ENCODE measurements at regions not wholly inside any gene's neighbourhood (a gene's known extent, or its start where the extent isn't known, plus 50 kb on each side); places are given as distances from the start of the nearest gene placed in this dataset.

- no peaks in the 10 kb centered on the region for H3K4me1 ChIP-seq (ENCODE audit: control insufficient read depth, insufficient read depth, low read length)
- in situ Hi-C loops (cut with MboI) = loop anchor here (25.0 kb wide), 1 partner anchor 619 kb away; no protein-coding TSS in a partner anchor
- TF ChIP-seq CREB1 (IDR thresholded peaks at IDR 0.05; ENCODE audit: low read depth) (no peak), EP300 (IDR thresholded peaks at IDR 0.05; ENCODE audit: borderline replicate concordance in 1 of 2, control insufficient read depth in 1 of 2, low read depth in 2 of 2, low read length in 2 of 2) (no peak), DPF2 (IDR thresholded peaks at IDR 0.05) (no peak), POLR2A (IDR thresholded peaks at IDR 0.05; ENCODE audit: low read depth, low read length) (no peak), SREBF2 (IDR thresholded peaks at IDR 0.05; ENCODE audit: low read length) (no peak), ZBED1 (IDR thresholded peaks at IDR 0.05; ENCODE audit: borderline replicate concordance) (no peak), KDM1A (IDR thresholded peaks at IDR 0.05; ENCODE audit: borderline replicate concordance) (no peak), ZBTB11 (CRISPR knock-in tag; IDR thresholded peaks at IDR 0.05) (no peak), YBX1 (IDR thresholded peaks at IDR 0.05) (no peak), USF1 (IDR thresholded peaks at IDR 0.05; ENCODE audit: borderline replicate concordance, extremely low read length, insufficient read depth, low read depth, low read length) (no peak), MTA3 (IDR thresholded peaks at IDR 0.05; ENCODE audit: borderline replicate concordance, low read length) (no peak), ZNF217 (IDR thresholded peaks at IDR 0.05) (no peak)
- intact Hi-C loops (cut with micrococcal nuclease; ENCODE audit: unreplicated experiment) = loop anchor here (5.0 to 10.0 kb wide), 2 partner anchors 84 to 132 kb away; no protein-coding TSS in a partner anchor
- no peak overlapping the region for H2AFZ ChIP-seq (ENCODE audit: control insufficient read depth, low read depth, low read length)
- H3K36me3 ChIP-seq (ENCODE audit: control insufficient read depth in 2 of 2, insufficient read depth in 2 of 2, low read length in 1 of 2) = no peaks in the 10 kb centered on the region
- FAIRE-seq (no peak), ATAC-seq (no peak), DNase-seq (ENCODE audit: low read depth, low spot score) (no peak)
- H3K4me3 ChIP-seq = no peak overlapping the region
- POLR2A ChIA-PET = interaction anchor here (0.9 kb wide), 1 partner anchor 688 kb away, joined by 4 read pairs; no protein-coding TSS in a partner anchor
- no peaks in the 10 kb centered on the region for H4K20me1 ChIP-seq (ENCODE audit: control insufficient read depth, insufficient read depth)
- H3K27me3 ChIP-seq (replicated peaks in 1 of 2; ENCODE audit: control insufficient read depth in 2 of 2, insufficient read depth in 2 of 2, low read length in 1 of 2) = no peaks in the 10 kb centered on the region; a peak in 2 of 4 replicates
- SMC1A ChIA-PET (ENCODE audit: uncharacterized antibody, unreplicated experiment) = interaction anchor here (0.6 to 2.9 kb wide), 4 partner anchors 146 to 255 kb away, joined by 3 to 10 read pairs (median 3); no protein-coding TSS in a partner anchor
- no peaks in the 10 kb centered on the region for H3K79me2 ChIP-seq (ENCODE audit: control insufficient read depth, insufficient read depth, low read length)
- no peak overlapping the region for H3K27ac ChIP-seq (ENCODE audit: control insufficient read depth, insufficient read depth)
- no peaks in the 10 kb centered on the region for H3K9me3 ChIP-seq (replicated peaks; ENCODE audit: control insufficient read depth, insufficient read depth, low read length)
- BruUV-seq (replicated peaks) = no TSS peak
- no peak overlapping the region for H3K4me2 ChIP-seq (ENCODE audit: control insufficient read depth, insufficient read depth)
- RAD21 ChIA-PET (ENCODE audit: unreplicated experiment) = interaction anchor here (0.9 to 1.8 kb wide), 3 partner anchors 39 to 619 kb away, joined by 4 to 6 read pairs (median 4); no protein-coding TSS in a partner anchor
- 45% methylated on average over 5 of the region's 5 CpGs for WGBS (ENCODE audit: insufficient coverage, insufficient replicate concordance, low lambda C conversion rate, missing lambda C conversion rate)
- CTCF ChIA-PET = interaction anchor here (0.6 to 1.9 kb wide), 5 partner anchors 10 to 131 kb away, joined by 3 to 6 read pairs (median 3); no protein-coding TSS in a partner anchor
- no peak overlapping the region for H3K9ac ChIP-seq (ENCODE audit: control insufficient read depth, insufficient read depth, low read length)
Measured at GRCh38 chr5:138643040-138643791, 68.0 kb upstream of the HSPA9 start.

All from GM12878 (cell line).